DMS 273 (cell line): ENCODE measurements at regions not wholly inside any gene's neighbourhood (a gene's known extent, or its start where the extent isn't known, plus 50 kb on each side); places are given as distances from the start of the nearest gene placed in this dataset.
"Not testable (repeated sequence)": the region's sequence is repeated elsewhere in the genome, so short reads cannot be mapped to it uniquely, and the experiment has no call there.

Experiments
- DNase-seq: peaks from one replicate; lab custom pipeline; 2025; ENCODE audit not compliant: unreplicated experiment; lab: John Stamatoyannopoulos, UW

- DNase-seq: no peak
Measured at GRCh38 chr1:198809247-198809646, 170.4 kb downstream of the PTPRC start.

GRCh38 chr1:198811449-198811848 is 172.6 kb downstream of the PTPRC start:
- DNase-seq: no peak

- no peak for DNase-seq
Measured at GRCh38 chr1:198823626-198824025, 184.8 kb downstream of the PTPRC start.

- no peak for DNase-seq
Measured at GRCh38 chr1:198825254-198825653, 186.4 kb downstream of the PTPRC start.

GRCh38 chr1:198829356-198829755 is 190.5 kb downstream of the PTPRC start:
- no peak for DNase-seq

- DNase-seq: peak; percentile 21
Measured at GRCh38 chr1:198829944-198830343, 191.1 kb downstream of the PTPRC start.

- no peak for DNase-seq
Measured at GRCh38 chr1:198830412-198830811, 191.6 kb downstream of the PTPRC start.

GRCh38 chr1:198833706-198834503 is 195.1 kb downstream of the PTPRC start:
- DNase-seq: no peak

GRCh38 chr1:198837278-198838021 is 198.6 kb downstream of the PTPRC start:
- DNase-seq: no peak

- no peak for DNase-seq
Measured at GRCh38 chr1:198838022-198838342, 199.1 kb downstream of the PTPRC start.

- DNase-seq: no peak
Measured at GRCh38 chr1:198841477-198841876, 202.6 kb downstream of the PTPRC start.

- DNase-seq: no peak
Measured at GRCh38 chr1:198842686-198843085, 203.8 kb downstream of the PTPRC start.

- DNase-seq: no peak
Measured at GRCh38 chr1:198845271-198845670, 206.4 kb downstream of the PTPRC start.

GRCh38 chr1:198845851-198846250 is 207.0 kb downstream of the PTPRC start:
- no peak for DNase-seq

- peak; percentile 60 for DNase-seq
Measured at GRCh38 chr1:198846556-198846955, 207.7 kb downstream of the PTPRC start.

- no peak for DNase-seq
Measured at GRCh38 chr1:198848206-198848605, 209.4 kb downstream of the PTPRC start.

GRCh38 chr1:198848649-198849048 is 209.8 kb downstream of the PTPRC start:
- peak; percentile 35 for DNase-seq

GRCh38 chr1:198849093-198849492 is 210.3 kb downstream of the PTPRC start:
- DNase-seq: peak; percentile 27

- no peak for DNase-seq
Measured at GRCh38 chr1:198850196-198850595, 211.4 kb downstream of the PTPRC start.

GRCh38 chr1:198850966-198851365 is 212.1 kb downstream of the PTPRC start:
- DNase-seq: not testable (repeated sequence)

GRCh38 chr1:198856601-198857000 is 217.8 kb downstream of the PTPRC start:
- no peak for DNase-seq

GRCh38 chr1:198858033-198858432 is 219.2 kb downstream of the PTPRC start:
- DNase-seq: peak; percentile 22
